ENCODE measurements at regions not wholly inside any gene's neighbourhood (a gene's known extent, or its start where the extent isn't known, plus 50 kb on each side); places are given as distances from the start of the nearest gene placed in this dataset.

DNA sequence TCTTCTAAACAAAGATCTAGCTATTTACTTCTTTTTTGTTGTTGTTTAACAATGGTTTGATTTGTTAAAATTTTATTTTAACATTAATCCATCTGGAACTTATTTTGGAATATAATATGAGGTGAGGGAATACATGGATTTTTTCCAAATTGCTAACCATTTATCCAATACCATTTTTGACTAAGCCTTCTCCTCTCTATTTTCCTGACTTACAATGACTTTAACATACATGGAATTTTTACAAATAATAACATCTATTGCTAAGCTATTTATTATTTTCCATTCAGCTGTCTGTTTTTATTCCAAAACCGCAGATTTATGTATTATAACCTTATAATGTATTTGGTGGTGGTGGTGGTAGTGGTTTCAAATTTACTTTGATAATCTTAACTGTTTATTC is 420.3 kb upstream of the ADGRL2 start:
- Histone ChIP-seq H4K20me1 (ENCODE audit: insufficient read depth, low read length) (no peaks in the 10 kb centered on the region), H3F3A (ENCODE audit: insufficient read depth, low read length) (no peaks in the 10 kb centered on the region), H3K9ac (ENCODE audit: low read length) (no peak overlapping the region), H3K9me3 (replicated peaks; ENCODE audit: insufficient read depth, low read length) (no peaks in the 10 kb centered on the region), H3K9me2 (replicated peaks; ENCODE audit: insufficient read depth, low read length) (no peaks in the 10 kb centered on the region), H3K27me3 (replicated peaks; ENCODE audit: insufficient read depth, low read length) (no peaks in the 10 kb centered on the region), H3K4me2 (ENCODE audit: low read depth, low read length) (no peak overlapping the region), H3K27ac (ENCODE audit: low read length) (no peak overlapping the region), H3K4me3 (ENCODE audit: low read length) (no peak overlapping the region), H3K4me1 (ENCODE audit: low read length) (no peaks in the 10 kb centered on the region), H2AFZ (ENCODE audit: low read length) (no peak overlapping the region), H3K36me3 (replicated peaks; ENCODE audit: insufficient read depth, low read length) (no peaks in the 10 kb centered on the region), H3K79me2 (ENCODE audit: low read length) (no peaks in the 10 kb centered on the region)
- TF ChIP-seq EZH2 (optimal IDR thresholded peaks at IDR 0.05; ENCODE audit: low read depth, low read length), result no peak
- no peak for TF ChIP-seq EZH2phosphoT487 (IDR thresholded peaks at IDR 0.05; ENCODE audit: low read length)
- TF ChIP-seq, protein P1, sequence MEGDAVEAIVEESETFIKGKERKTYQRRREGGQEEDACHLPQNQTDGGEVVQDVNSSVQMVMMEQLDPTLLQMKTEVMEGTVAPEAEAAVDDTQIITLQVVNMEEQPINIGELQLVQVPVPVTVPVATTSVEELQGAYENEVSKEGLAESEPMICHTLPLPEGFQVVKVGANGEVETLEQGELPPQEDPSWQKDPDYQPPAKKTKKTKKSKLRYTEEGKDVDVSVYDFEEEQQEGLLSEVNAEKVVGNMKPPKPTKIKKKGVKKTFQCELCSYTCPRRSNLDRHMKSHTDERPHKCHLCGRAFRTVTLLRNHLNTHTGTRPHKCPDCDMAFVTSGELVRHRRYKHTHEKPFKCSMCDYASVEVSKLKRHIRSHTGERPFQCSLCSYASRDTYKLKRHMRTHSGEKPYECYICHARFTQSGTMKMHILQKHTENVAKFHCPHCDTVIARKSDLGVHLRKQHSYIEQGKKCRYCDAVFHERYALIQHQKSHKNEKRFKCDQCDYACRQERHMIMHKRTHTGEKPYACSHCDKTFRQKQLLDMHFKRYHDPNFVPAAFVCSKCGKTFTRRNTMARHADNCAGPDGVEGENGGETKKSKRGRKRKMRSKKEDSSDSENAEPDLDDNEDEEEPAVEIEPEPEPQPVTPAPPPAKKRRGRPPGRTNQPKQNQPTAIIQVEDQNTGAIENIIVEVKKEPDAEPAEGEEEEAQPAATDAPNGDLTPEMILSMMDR (IDR thresholded peaks at IDR 0.05; ENCODE audit: low read length), result no peak
- DNase-seq, result no peak

DNA sequence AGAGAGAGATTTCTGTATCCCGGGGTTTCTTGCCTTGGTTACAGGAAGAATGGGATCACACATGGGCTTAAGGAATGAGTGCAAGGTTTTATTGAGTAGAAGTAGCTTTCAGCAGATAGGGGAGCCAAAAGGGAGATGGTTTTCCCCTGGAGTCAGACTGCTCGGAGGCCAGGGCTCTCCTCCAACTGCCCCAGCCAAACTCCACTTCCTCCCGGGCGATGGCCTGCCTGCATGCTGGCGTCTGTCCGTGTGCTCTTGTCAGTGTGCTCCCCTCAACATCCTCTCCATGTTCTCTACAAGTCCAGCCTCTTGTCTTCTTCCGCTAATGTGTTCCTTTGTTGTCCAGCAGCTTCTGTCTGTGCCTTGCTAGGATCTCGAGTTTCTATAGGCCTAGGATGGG is 421.3 kb upstream of the ADGRL2 start:
- Histone ChIP-seq H3K9me2 (replicated peaks; ENCODE audit: insufficient read depth, low read length) (no peaks in the 10 kb centered on the region), H3K79me2 (ENCODE audit: low read length) (no peaks in the 10 kb centered on the region), H3K27me3 (replicated peaks; ENCODE audit: insufficient read depth, low read length) (no peaks in the 10 kb centered on the region), H3K27ac (ENCODE audit: low read length) (no peak overlapping the region), H2AFZ (ENCODE audit: low read length) (no peak overlapping the region), H3K9ac (ENCODE audit: low read length) (no peak overlapping the region), H3K4me2 (ENCODE audit: low read depth, low read length) (no peak overlapping the region), H3K9me3 (replicated peaks; ENCODE audit: insufficient read depth, low read length) (no peaks in the 10 kb centered on the region), H3K4me1 (ENCODE audit: low read length) (no peaks in the 10 kb centered on the region), H3K4me3 (ENCODE audit: low read length) (no peak overlapping the region), H4K20me1 (ENCODE audit: insufficient read depth, low read length) (no peaks in the 10 kb centered on the region), H3K36me3 (replicated peaks; ENCODE audit: insufficient read depth, low read length) (no peaks in the 10 kb centered on the region), H3F3A (ENCODE audit: insufficient read depth, low read length) (no peaks in the 10 kb centered on the region)
- DNase-seq, result no peak
- TF ChIP-seq EZH2phosphoT487 (IDR thresholded peaks at IDR 0.05; ENCODE audit: low read length) (no peak), EZH2 (optimal IDR thresholded peaks at IDR 0.05; ENCODE audit: low read depth, low read length) (no peak)
- TF ChIP-seq, protein P1 (IDR thresholded peaks at IDR 0.05; ENCODE audit: low read length), result no peak

DNA sequence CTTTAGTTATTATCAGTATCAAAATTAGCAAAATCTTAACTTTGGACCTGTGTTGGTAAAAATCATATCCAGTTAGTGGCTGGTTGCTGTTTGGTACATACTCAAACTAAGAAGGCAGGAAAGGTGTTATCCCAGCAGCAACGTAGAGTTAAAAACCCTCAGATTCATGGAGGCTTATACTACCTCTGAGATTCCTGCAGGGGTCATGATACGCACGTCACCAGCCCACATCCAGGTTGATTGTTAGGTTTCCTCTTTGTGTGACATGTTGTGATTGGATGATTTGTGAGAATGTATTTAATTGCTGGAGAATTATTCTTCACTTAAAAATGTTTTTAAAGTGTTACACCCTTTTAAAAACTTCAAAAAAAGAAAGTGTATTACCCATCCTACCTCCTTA is 423.3 kb upstream of the ADGRL2 start:
- H3K36me3 ChIP-seq (replicated peaks; ENCODE audit: insufficient read depth, low read length), result no peaks in the 10 kb centered on the region
- H3K27me3 ChIP-seq (replicated peaks; ENCODE audit: insufficient read depth, low read length), result no peaks in the 10 kb centered on the region
- no peaks in the 10 kb centered on the region for H3K9me2 ChIP-seq (replicated peaks; ENCODE audit: insufficient read depth, low read length)
- no peak overlapping the region for H3K9ac ChIP-seq (ENCODE audit: low read length)
- TF ChIP-seq EZH2phosphoT487 (IDR thresholded peaks at IDR 0.05; ENCODE audit: low read length), result no peak
- TF ChIP-seq, protein P1 (IDR thresholded peaks at IDR 0.05; ENCODE audit: low read length), result no peak
- no peak for TF ChIP-seq EZH2 (optimal IDR thresholded peaks at IDR 0.05; ENCODE audit: low read depth, low read length)
- no peaks in the 10 kb centered on the region for H3K79me2 ChIP-seq (ENCODE audit: low read length)
- H4K20me1 ChIP-seq (ENCODE audit: insufficient read depth, low read length), result no peaks in the 10 kb centered on the region
- H3K4me1 ChIP-seq (ENCODE audit: low read length), result no peaks in the 10 kb centered on the region
- H3K9me3 ChIP-seq (replicated peaks; ENCODE audit: insufficient read depth, low read length), result no peaks in the 10 kb centered on the region
- no peak overlapping the region for H3K4me2 ChIP-seq (ENCODE audit: low read depth, low read length)
- no peak for DNase-seq
- H3F3A ChIP-seq (ENCODE audit: insufficient read depth, low read length), result no peaks in the 10 kb centered on the region
- H3K4me3 ChIP-seq (ENCODE audit: low read length), result no peak overlapping the region
- no peak overlapping the region for H2AFZ ChIP-seq (ENCODE audit: low read length)
- H3K27ac ChIP-seq (ENCODE audit: low read length), result no peak overlapping the region

All from MM.1S (cell line).